ENCODE measurements at regions not wholly inside any gene's neighbourhood (a gene's known extent, or its start where the extent isn't known, plus 50 kb on each side); places are given as distances from the start of the nearest gene placed in this dataset.

- no peaks in the 10 kb centered on the region for H3K4me1 ChIP-seq (ENCODE audit: control insufficient read depth, insufficient read depth, low read length)
- H3K18ac ChIP-seq (ENCODE audit: low read depth, low read length): no peak overlapping the region
- DNase-seq: no peak
- H3K23ac ChIP-seq (ENCODE audit: low read depth, low read length): no peak overlapping the region
- H2AFZ ChIP-seq (replicated peaks; ENCODE audit: low read length, poor library complexity): no peak overlapping the region
- no CpG with 5 or more reads among the region's 18 CpGs for WGBS, 2 experiments (ENCODE audit: extremely low coverage in 2 of 2, insufficient read length in 1 of 2)
- no peak overlapping the region for H2BK15ac ChIP-seq (ENCODE audit: low read depth, low read length)
- no peak for TF ChIP-seq FOS (IDR thresholded peaks at IDR 0.05; ENCODE audit: low read depth, low read length)
- TF ChIP-seq POLR2A (IDR thresholded peaks at IDR 0.05; ENCODE audit: low read depth, low read length): no peak
- no peak for TF ChIP-seq CHD1 (IDR thresholded peaks at IDR 0.05; ENCODE audit: low read depth, low read length)
- TF ChIP-seq MXI1 (IDR thresholded peaks at IDR 0.05; ENCODE audit: borderline replicate concordance, low read depth, low read length): no peak
- TF ChIP-seq RFX5 (IDR thresholded peaks at IDR 0.05; ENCODE audit: low read depth, low read length): no peak
- TF ChIP-seq ELK1 (IDR thresholded peaks at IDR 0.05; ENCODE audit: borderline replicate concordance, low read depth, low read length): no peak
- no peak for TF ChIP-seq CEBPB (IDR thresholded peaks at IDR 0.05; ENCODE audit: low read depth, low read length)
- no peak for TF ChIP-seq RAD21 (IDR thresholded peaks at IDR 0.05; ENCODE audit: low read length)
- no peak for TF ChIP-seq MAZ (IDR thresholded peaks at IDR 0.05; ENCODE audit: borderline replicate concordance, low read depth, low read length)
- TF ChIP-seq USF2 (IDR thresholded peaks at IDR 0.05; ENCODE audit: low read depth, low read length): no peak
- no peak overlapping the region for H3K9ac ChIP-seq (ENCODE audit: low read depth, low read length)
- ChIA-PET POLR2A (ENCODE audit: unreplicated experiment) (no interaction called here), CTCF (no interaction called here)
- no peaks in the 10 kb centered on the region for H3K36me3 ChIP-seq (ENCODE audit: control insufficient read depth, insufficient read depth, low read length)
- H3K56ac ChIP-seq (ENCODE audit: extremely low read depth, insufficient read depth, low read length): no peak overlapping the region
- H2BK20ac ChIP-seq (ENCODE audit: low read depth, low read length): no peak overlapping the region
- no peak overlapping the region for H2BK5ac ChIP-seq (ENCODE audit: low read depth, low read length, poor library complexity, severe bottlenecking)
- no peaks in the 10 kb centered on the region for H3K79me1 ChIP-seq (ENCODE audit: low read depth in 1 of 2, low read length in 2 of 2)
- H4K20me1 ChIP-seq (ENCODE audit: insufficient read depth, low read length): no peaks in the 10 kb centered on the region
- no peaks in the 10 kb centered on the region for H3K9me1 ChIP-seq (ENCODE audit: insufficient read depth, low read length)
- dilution Hi-C loops (cut with HindIII; ENCODE audit: low sequenced_read_pairs, unreplicated experiment): no loop called here
- no peak for ATAC-seq (ENCODE audit: low read depth)
- H3K4ac ChIP-seq (ENCODE audit: low read depth, low read length): no peak overlapping the region
- no peak overlapping the region for H3K4me3 ChIP-seq (ENCODE audit: insufficient read depth, low read depth, low read length)
- BruUV-seq (replicated peaks): no TSS peak
- H4K91ac ChIP-seq (ENCODE audit: insufficient read depth, low read depth, low read length): no peak overlapping the region
- H3K27me3 ChIP-seq (ENCODE audit: control insufficient read depth, insufficient read depth, low read length): no peaks in the 10 kb centered on the region
- no peak overlapping the region for H2AK5ac ChIP-seq (ENCODE audit: low read depth, low read length)
- in situ Hi-C loops (cut with MboI; ENCODE audit: low sequenced_read_pairs): no loop called here
- H2BK120ac ChIP-seq (ENCODE audit: low read depth, low read length): no peak overlapping the region
- intact Hi-C loops (cut with micrococcal nuclease): no loop called here
- H3K9me3 ChIP-seq (ENCODE audit: control insufficient read depth, insufficient read depth, low read length): peaks cover 8% of the 10 kb centered on the region; the same call in 1 of the 2 replicates
- H3K4me2 ChIP-seq (ENCODE audit: low read depth, low read length): no peak overlapping the region
- H3K27ac ChIP-seq (ENCODE audit: insufficient read depth, low read length): no peak overlapping the region
- no peak overlapping the region for H3K14ac ChIP-seq (replicated peaks; ENCODE audit: low read depth, low read length)
- H2AK9ac ChIP-seq (replicated peaks; ENCODE audit: low read depth, low read length, poor library complexity): no peak overlapping the region
- no peak overlapping the region for H4K8ac ChIP-seq (ENCODE audit: low read depth in 2 of 2, low read length in 2 of 2)
- H4K5ac ChIP-seq (ENCODE audit: low read depth, low read length): no peak overlapping the region
Measured at GRCh38 chr13:82165396-82166174, 1716.7 kb downstream of the SLITRK1 start.

All from IMR-90 (cell line).